OCI-LY3 (cell line): ENCODE measurements at regions not wholly inside any gene's neighbourhood (a gene's known extent, or its start where the extent isn't known, plus 50 kb on each side); places are given as distances from the start of the nearest gene placed in this dataset.

ENCODE experiments used
- H2AFZ ChIP-seq: fragments of 200-600, 300-600 bp; shearing (Covaris generic); 2 replicates; pipeline ENCODE4 v1.6.0; 2014; ENCODE audit warnings: antibody characterized with exemption, low read depth, low read length
- H3K27ac ChIP-seq: fragments of 200-600, 300-600 bp; sonication (generic); 2 replicates; pipeline ENCODE4 v1.5.1; 2014; ENCODE audit warnings: mild to moderate bottlenecking, low read length, moderate library complexity, mixed read lengths
- H3K27me3 ChIP-seq: fragments of 200-600, 300-600 bp; sonication (generic); 2 replicates; pipeline ENCODE4 v1.6.1; 2014; ENCODE audit warnings: low read depth, low read length, mixed read lengths
- H3K36me3 ChIP-seq: fragments of 200-600, 300-600 bp; sonication (generic); replicated peaks from 2 replicates; pipeline ENCODE3; 2014; ENCODE audit warnings: low read depth, low read length, mixed read lengths
- H3K4me1 ChIP-seq: fragments of 300-600, 200-600 bp; sonication (generic); 2 replicates; pipeline ENCODE4 v1.6.1; 2014; ENCODE audit warnings: low read length, mixed read lengths
- H3K4me2 ChIP-seq: fragments of 200-600, 300-600 bp; sonication (generic); 2 replicates; pipeline ENCODE4 v1.6.1; 2014; ENCODE audit warnings: low read length, mixed read lengths
- H3K4me3 ChIP-seq: fragments of 300-600, 200-600 bp; sonication (generic); 2 replicates; pipeline ENCODE4 v1.5.1; 2014; ENCODE audit warnings: antibody characterized with exemption, mild to moderate bottlenecking, low read length, moderate library complexity
- H3K79me2 ChIP-seq: fragments of 300-600, 200-600 bp; shearing (Covaris generic); 2 replicates; pipeline ENCODE4 v1.6.1; 2014; ENCODE audit warnings: mild to moderate bottlenecking, low read length, mixed read lengths
- H3K9ac ChIP-seq: fragments of 300-600, 200-600 bp; shearing (Covaris generic); 2 replicates; pipeline ENCODE4 v1.6.0; 2014; ENCODE audit warnings: mild to moderate bottlenecking, low read length, moderate library complexity
- H3K9me3 ChIP-seq: fragments of 200-600, 300-600 bp; shearing (Covaris generic); 2 replicates; pipeline ENCODE4 v1.6.1; 2014; ENCODE audit warnings: low read length, mixed read lengths; ENCODE audit not compliant: insufficient read depth
- H4K20me1 ChIP-seq: fragments of 200-600, 300-600 bp; sonication (generic); 2 replicates; pipeline ENCODE4 v1.6.1; 2016; ENCODE audit warnings: low read length, mixed read lengths; ENCODE audit not compliant: insufficient read depth
- CTCF ChIP-seq: fragments of 200-600, 300-600 bp; sonication (generic); IDR thresholded peaks from 2 replicates; pipeline ENCODE4 v1.5.1; 2014; ENCODE audit warnings: antibody characterized with exemption, low read length, low read depth
- EZH2phosphoT487 ChIP-seq: fragments of 200-600 bp; shearing (Covaris generic); IDR thresholded peaks from 2 replicates; pipeline ENCODE4 v1.6.1; 2018; ENCODE audit warnings: antibody characterized with exemption, mixed run types, low read depth

- no peak overlapping the region for H3K4me2 ChIP-seq
- no peak overlapping the region for H2AFZ ChIP-seq
- H3K9me3 ChIP-seq: no peaks in the 10 kb centered on the region
- H3K4me3 ChIP-seq: no peak overlapping the region
- no peak overlapping the region for H3K27ac ChIP-seq
- H3K79me2 ChIP-seq: no peaks in the 10 kb centered on the region
- H3K4me1 ChIP-seq: no peaks in the 10 kb centered on the region
- no peak overlapping the region for H3K9ac ChIP-seq
- no peaks in the 10 kb centered on the region for H4K20me1 ChIP-seq
- H3K36me3 ChIP-seq: no peaks in the 10 kb centered on the region
- no peak for TF ChIP-seq CTCF
- TF ChIP-seq EZH2phosphoT487: no peak
- H3K27me3 ChIP-seq: no peaks in the 10 kb centered on the region
These were observed 135.1 kb downstream of the CEP57L1 start for GRCh38 chr6:109230453-109230852.

GRCh38 chr6:109229536-109229935 is 134.2 kb downstream of the CEP57L1 start:
- H3K9ac ChIP-seq: no peak overlapping the region
- no peaks in the 10 kb centered on the region for H3K4me1 ChIP-seq
- H3K4me2 ChIP-seq: no peak overlapping the region
- H3K4me3 ChIP-seq: no peak overlapping the region
- H3K36me3 ChIP-seq: no peaks in the 10 kb centered on the region
- TF ChIP-seq CTCF (no peak), EZH2phosphoT487 (no peak)
- H3K27ac ChIP-seq: no peak overlapping the region
- H3K27me3 ChIP-seq: no peaks in the 10 kb centered on the region
- no peaks in the 10 kb centered on the region for H3K9me3 ChIP-seq
- no peaks in the 10 kb centered on the region for H3K79me2 ChIP-seq
- H2AFZ ChIP-seq: no peak overlapping the region
- no peaks in the 10 kb centered on the region for H4K20me1 ChIP-seq

GRCh38 chr6:109227646-109228045 is 132.3 kb downstream of the CEP57L1 start:
- Histone ChIP-seq H2AFZ (no peak overlapping the region), H4K20me1 (no peaks in the 10 kb centered on the region), H3K36me3 (no peaks in the 10 kb centered on the region), H3K4me2 (no peak overlapping the region), H3K27ac (no peak overlapping the region), H3K9ac (no peak overlapping the region), H3K4me3 (no peak overlapping the region), H3K4me1 (no peaks in the 10 kb centered on the region), H3K27me3 (no peaks in the 10 kb centered on the region), H3K9me3 (no peaks in the 10 kb centered on the region), H3K79me2 (no peaks in the 10 kb centered on the region)
- TF ChIP-seq EZH2phosphoT487: no peak
- no peak for TF ChIP-seq CTCF

GRCh38 chr6:109226353-109226752 is 131.0 kb downstream of the CEP57L1 start:
- H3K79me2 ChIP-seq: no peaks in the 10 kb centered on the region
- TF ChIP-seq EZH2phosphoT487 (no peak), CTCF (no peak)
- H3K4me1 ChIP-seq: no peaks in the 10 kb centered on the region
- H3K9me3 ChIP-seq: no peaks in the 10 kb centered on the region
- H4K20me1 ChIP-seq: no peaks in the 10 kb centered on the region
- H3K36me3 ChIP-seq: no peaks in the 10 kb centered on the region
- H3K27me3 ChIP-seq: no peaks in the 10 kb centered on the region
- no peak overlapping the region for H3K27ac ChIP-seq
- no peak overlapping the region for H3K4me2 ChIP-seq
- H3K4me3 ChIP-seq: no peak overlapping the region
- H3K9ac ChIP-seq: no peak overlapping the region
- H2AFZ ChIP-seq: no peak overlapping the region
